ENCODE measurements at regions not wholly inside any gene's neighbourhood (a gene's known extent, or its start where the extent isn't known, plus 50 kb on each side); places are given as distances from the start of the nearest gene placed in this dataset.

GRCh38 chr22:23496445-23496833 is 83.7 kb downstream of the IGLL1 start:
- H3K27ac Mint-ChIP-seq: no peak overlapping the region
- no peak overlapping the region for H3K18ac ChIP-seq (ENCODE audit: insufficient read length, low read depth, low read length)
- H2BK120ac ChIP-seq (ENCODE audit: low read depth, low read length, poor library complexity, severe bottlenecking): no peak overlapping the region
- H3K9me3 Mint-ChIP-seq: no peaks in the 10 kb centered on the region; a peak in 2 of 5 replicates
- no peak overlapping the region for H2BK5ac ChIP-seq (ENCODE audit: insufficient read length, low read length)
- no peaks in the 10 kb centered on the region for H4K20me1 ChIP-seq (ENCODE audit: control insufficient read depth, insufficient read depth, insufficient read length)
- H4K8ac ChIP-seq (replicated peaks; ENCODE audit: insufficient read length, low read depth, low read length): no peak overlapping the region
- no peak overlapping the region for H3K27ac ChIP-seq (ENCODE audit: insufficient read length, low read depth, low read length)
- no peak for DNase-seq
- no peaks in the 10 kb centered on the region for H3K79me2 ChIP-seq (ENCODE audit: insufficient read depth, low read length)
- peaks cover 2% of the 10 kb centered on the region; the same call in 1 of the 2 replicates for H3K4me1 ChIP-seq (ENCODE audit: insufficient read depth, low read length)
- no peak overlapping the region for H4K5ac ChIP-seq (ENCODE audit: insufficient read length, low read depth, low read length)
- WGBS (ENCODE audit: extremely low coverage, insufficient read length, low lambda C conversion rate): no CpG with 5 or more reads among the region's 3 CpGs
- H3K4me1 Mint-ChIP-seq: peaks cover 26 to 34% of the 10 kb centered on the region in 2 experiments
- H3K9me3 ChIP-seq (ENCODE audit: control insufficient read depth, low read depth, low read length): no peaks in the 10 kb centered on the region
- no peak overlapping the region for H2AFZ ChIP-seq (ENCODE audit: low read length)
- H3K9ac ChIP-seq (ENCODE audit: extremely low read depth, insufficient read length, low read length): no peak overlapping the region
- no peak overlapping the region for H3K23ac ChIP-seq (ENCODE audit: insufficient read length, low read depth, low read length)
- no peaks in the 10 kb centered on the region for H3K36me3 Mint-ChIP-seq (ENCODE audit: insufficient read depth in 1 of 3, low read depth in 3 of 3)
- H2BK20ac ChIP-seq (ENCODE audit: low read depth, low read length, poor library complexity, severe bottlenecking): no peak overlapping the region
- H2BK15ac ChIP-seq (ENCODE audit: low read depth, low read length): no peak overlapping the region
- no peak overlapping the region for H2AK5ac ChIP-seq (ENCODE audit: insufficient read length, low read length)
- peaks cover 66% of the 10 kb centered on the region for H3K27me3 Mint-ChIP-seq (ENCODE audit: low read depth)
- H2BK12ac ChIP-seq (ENCODE audit: insufficient read length, low read depth, low read length): no peak overlapping the region
- H3K56ac ChIP-seq (ENCODE audit: insufficient read length, low read depth, low read length): no peak overlapping the region
- no peaks in the 10 kb centered on the region for H3K23me2 ChIP-seq (ENCODE audit: insufficient read length, low read depth, low read length, poor library complexity, severe bottlenecking)
- H3K27me3 ChIP-seq (ENCODE audit: insufficient read depth, low read length): 0 out of 2 replicates have a peak, but pooled peaks cover 2% of the 10 kb centered on the region
- H3K79me1 ChIP-seq (ENCODE audit: insufficient read depth, low read depth, low read length, poor library complexity, severe bottlenecking): no peaks in the 10 kb centered on the region
- H3K4me2 ChIP-seq (ENCODE audit: insufficient read depth, insufficient read length, low read length): no peak overlapping the region
- no peak overlapping the region for H3K14ac ChIP-seq (ENCODE audit: insufficient read depth, low read length)
- H4K91ac ChIP-seq (ENCODE audit: insufficient read length, low read depth, low read length): no peak overlapping the region
- H3K4me3 Mint-ChIP-seq: no peak overlapping the region
- H3T11ph ChIP-seq (ENCODE audit: low read length): no peak overlapping the region
- H3K4ac ChIP-seq (ENCODE audit: low read depth, low read length): no peak overlapping the region
- TF ChIP-seq, protein P1, sequence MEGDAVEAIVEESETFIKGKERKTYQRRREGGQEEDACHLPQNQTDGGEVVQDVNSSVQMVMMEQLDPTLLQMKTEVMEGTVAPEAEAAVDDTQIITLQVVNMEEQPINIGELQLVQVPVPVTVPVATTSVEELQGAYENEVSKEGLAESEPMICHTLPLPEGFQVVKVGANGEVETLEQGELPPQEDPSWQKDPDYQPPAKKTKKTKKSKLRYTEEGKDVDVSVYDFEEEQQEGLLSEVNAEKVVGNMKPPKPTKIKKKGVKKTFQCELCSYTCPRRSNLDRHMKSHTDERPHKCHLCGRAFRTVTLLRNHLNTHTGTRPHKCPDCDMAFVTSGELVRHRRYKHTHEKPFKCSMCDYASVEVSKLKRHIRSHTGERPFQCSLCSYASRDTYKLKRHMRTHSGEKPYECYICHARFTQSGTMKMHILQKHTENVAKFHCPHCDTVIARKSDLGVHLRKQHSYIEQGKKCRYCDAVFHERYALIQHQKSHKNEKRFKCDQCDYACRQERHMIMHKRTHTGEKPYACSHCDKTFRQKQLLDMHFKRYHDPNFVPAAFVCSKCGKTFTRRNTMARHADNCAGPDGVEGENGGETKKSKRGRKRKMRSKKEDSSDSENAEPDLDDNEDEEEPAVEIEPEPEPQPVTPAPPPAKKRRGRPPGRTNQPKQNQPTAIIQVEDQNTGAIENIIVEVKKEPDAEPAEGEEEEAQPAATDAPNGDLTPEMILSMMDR (conservative IDR thresholded peaks at IDR 0.05): no peak

All from H9 (cell line).